ENCODE measurements at regions not wholly inside any gene's neighbourhood (a gene's known extent, or its start where the extent isn't known, plus 50 kb on each side); places are given as distances from the start of the nearest gene placed in this dataset.

- no peak for TF ChIP-seq CTCF (IDR thresholded peaks at IDR 0.05)
- H3K27me3 ChIP-seq (ENCODE audit: control insufficient read depth, insufficient read depth, low read length), result no peaks in the 10 kb centered on the region
- intact Hi-C loops (cut with micrococcal nuclease), result no loop called here
- 80% methylated on average over 14 of the region's 14 CpGs for WGBS (ENCODE audit: insufficient coverage)
- Mint-ChIP-seq H3K4me1 (no peaks in the 10 kb centered on the region), H3K27ac (no peak overlapping the region), H3K4me3 (no peak overlapping the region), H3K36me3 (no peaks in the 10 kb centered on the region), H3K9me3 (peaks cover 0 to 2% of the 10 kb centered on the region in 2 donors), H3K27me3 (ENCODE audit: low read depth in 2 of 2) (peaks cover 6 to 25% of the 10 kb centered on the region in 2 donors)
- H3K27ac ChIP-seq (ENCODE audit: low read length), result no peak overlapping the region
- H3K4me1 ChIP-seq (ENCODE audit: control insufficient read depth, insufficient read depth, low read length), result no peaks in the 10 kb centered on the region
- ATAC-seq, result no peak
- no peak for DNase-seq
- H3K36me3 ChIP-seq (ENCODE audit: control insufficient read depth, insufficient read depth, low read length), result no peaks in the 10 kb centered on the region
- no peaks in the 10 kb centered on the region for H3K9me3 ChIP-seq (ENCODE audit: control insufficient read depth, insufficient read depth, low read length)
- no peak overlapping the region for H3K4me3 ChIP-seq (ENCODE audit: low read length)
These were observed 282.3 kb downstream of the EIPR1 start for GRCh38 chr2:3094999-3095958.

GRCh38 chr2:3094318-3094717 lies 283.3 kb downstream of the EIPR1 start:
- WGBS (ENCODE audit: insufficient coverage), result no CpG with 5 or more reads among the region's 1 CpG
- Mint-ChIP-seq H3K27ac (no peak overlapping the region), H3K27me3 (ENCODE audit: low read depth in 2 of 2) (peaks cover 3 to 25% of the 10 kb centered on the region in 2 donors), H3K4me1 (no peaks in the 10 kb centered on the region), H3K4me3 (no peak overlapping the region), H3K36me3 (no peaks in the 10 kb centered on the region), H3K9me3 (peaks cover 0 to 3% of the 10 kb centered on the region in 2 donors)
- H3K4me3 ChIP-seq (ENCODE audit: low read length), result no peak overlapping the region
- intact Hi-C loops (cut with micrococcal nuclease), result no loop called here
- DNase-seq (no peak), ATAC-seq (no peak)
- H3K36me3 ChIP-seq (ENCODE audit: control insufficient read depth, insufficient read depth, low read length), result no peaks in the 10 kb centered on the region
- peaks cover 1% of the 10 kb centered on the region for H3K9me3 ChIP-seq (ENCODE audit: control insufficient read depth, insufficient read depth, low read length)
- H3K27ac ChIP-seq (ENCODE audit: low read length), result no peak overlapping the region
- TF ChIP-seq CTCF (IDR thresholded peaks at IDR 0.05), result no peak
- no peaks in the 10 kb centered on the region for H3K4me1 ChIP-seq (ENCODE audit: control insufficient read depth, insufficient read depth, low read length)
- no peaks in the 10 kb centered on the region for H3K27me3 ChIP-seq (ENCODE audit: control insufficient read depth, insufficient read depth, low read length)

- no peaks in the 10 kb centered on the region for H3K36me3 ChIP-seq (ENCODE audit: control insufficient read depth, insufficient read depth, low read length)
- Mint-ChIP-seq H3K4me3 (no peak overlapping the region), H3K27me3 (ENCODE audit: low read depth in 2 of 2) (peaks cover 0 to 25% of the 10 kb centered on the region in 2 donors), H3K9me3 (peaks cover 0 to 8% of the 10 kb centered on the region in 2 donors), H3K4me1 (no peaks in the 10 kb centered on the region), H3K27ac (no peak overlapping the region), H3K36me3 (no peaks in the 10 kb centered on the region)
- ATAC-seq (no peak), DNase-seq (no peak)
- TF ChIP-seq CTCF (IDR thresholded peaks at IDR 0.05), result no peak
- H3K4me1 ChIP-seq (ENCODE audit: control insufficient read depth, insufficient read depth, low read length), result no peaks in the 10 kb centered on the region
- no peak overlapping the region for H3K4me3 ChIP-seq (ENCODE audit: low read length)
- intact Hi-C loops (cut with micrococcal nuclease), result no loop called here
- WGBS (ENCODE audit: insufficient coverage), result 20% methylated on average over 2 of the region's 2 CpGs
- H3K27ac ChIP-seq (ENCODE audit: low read length), result no peak overlapping the region
- peaks cover 4% of the 10 kb centered on the region for H3K9me3 ChIP-seq (ENCODE audit: control insufficient read depth, insufficient read depth, low read length)
- H3K27me3 ChIP-seq (ENCODE audit: control insufficient read depth, insufficient read depth, low read length), result no peaks in the 10 kb centered on the region
These were observed 285.9 kb downstream of the EIPR1 start for GRCh38 chr2:3091696-3092095.
